ENCODE measurements at regions not wholly inside any gene's neighbourhood (a gene's known extent, or its start where the extent isn't known, plus 50 kb on each side); places are given as distances from the start of the nearest gene placed in this dataset.
"Not testable (repeated sequence)": the region's sequence is repeated elsewhere in the genome, so short reads cannot be mapped to it uniquely, and the experiment has no call there.

DNA sequence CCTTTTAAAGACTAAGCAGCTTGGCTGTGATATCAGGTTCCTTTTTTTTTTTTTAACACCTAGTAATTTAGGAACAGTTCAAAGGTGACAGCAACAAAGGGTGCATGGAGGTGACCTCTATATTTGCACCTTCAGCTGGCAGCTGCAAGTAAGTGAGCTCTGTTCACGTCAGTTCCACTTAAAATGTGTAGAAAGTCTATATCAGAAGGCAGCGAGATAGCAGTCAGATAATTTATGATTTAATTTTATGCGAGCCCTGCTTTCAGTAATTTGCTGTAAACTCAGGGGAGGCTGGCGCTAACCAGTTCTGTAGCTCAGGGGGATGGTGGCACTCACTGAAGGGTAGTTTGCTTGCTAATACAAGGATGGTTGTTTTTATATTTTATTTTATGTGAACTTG lies 602.8 kb upstream of the MMS22L start:
- DNase-seq (ENCODE audit: low read depth in 2 of 2): no peak

DNA sequence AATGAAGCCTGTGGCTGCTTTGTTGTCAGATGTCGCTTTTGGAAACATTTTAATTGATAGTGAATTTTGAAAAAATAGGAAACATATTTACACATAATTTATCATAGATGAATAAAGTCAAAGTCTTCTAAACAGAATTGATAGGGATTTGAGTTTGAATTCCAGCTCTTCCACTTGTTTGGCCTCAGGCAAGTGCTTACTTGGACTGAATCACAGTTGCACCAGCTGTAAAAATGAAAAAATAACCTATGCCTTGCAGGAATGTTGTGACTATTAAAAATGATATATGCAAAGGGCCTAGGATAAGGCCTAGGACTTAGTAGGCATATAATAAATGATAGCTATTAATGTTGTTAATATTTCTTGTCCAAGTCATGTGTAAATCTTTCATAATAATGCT lies 618.5 kb upstream of the MMS22L start:
- no peak for DNase-seq (ENCODE audit: low read depth in 2 of 2)

DNA sequence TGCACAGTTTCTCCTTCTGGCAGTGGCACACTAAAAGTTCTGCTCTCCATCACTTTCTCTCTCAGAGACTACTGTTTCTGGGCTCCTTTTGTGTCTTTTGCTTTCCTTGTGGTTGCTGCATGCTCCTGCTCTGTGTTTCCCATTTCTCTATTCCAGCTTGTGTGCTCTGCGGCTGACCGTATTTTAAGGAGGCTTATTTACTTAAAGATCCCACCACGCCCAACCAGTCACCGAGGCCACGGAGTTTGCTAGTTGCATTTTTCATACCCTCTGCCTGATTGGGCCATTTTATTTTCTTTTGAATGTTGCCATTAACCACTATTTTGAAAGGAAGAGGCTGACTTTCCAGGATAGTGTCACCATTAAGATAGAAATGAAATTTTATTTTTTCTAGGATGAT lies 626.4 kb upstream of the MMS22L start:
- no peak for DNase-seq (ENCODE audit: low read depth in 2 of 2)

DNA sequence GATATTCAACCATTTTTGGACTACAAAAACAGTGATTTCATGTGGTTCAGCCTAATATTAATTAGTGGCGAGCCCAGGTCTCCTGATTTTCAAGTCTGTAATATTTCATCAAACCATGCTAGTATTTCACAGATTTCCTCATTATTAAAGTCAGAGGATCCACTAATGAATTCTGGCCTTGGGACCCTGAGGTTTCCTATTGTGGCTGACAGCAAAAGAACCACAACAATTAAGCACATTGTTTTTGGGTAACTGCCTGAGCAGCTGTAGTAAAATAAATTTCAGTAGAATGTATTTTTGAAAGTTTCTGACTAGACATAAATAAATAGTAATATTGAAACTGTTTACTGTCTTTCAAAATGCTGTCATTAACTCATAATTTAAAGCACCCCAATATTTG lies 630.7 kb upstream of the MMS22L start:
- no peak for DNase-seq (ENCODE audit: low read depth in 2 of 2)

DNA sequence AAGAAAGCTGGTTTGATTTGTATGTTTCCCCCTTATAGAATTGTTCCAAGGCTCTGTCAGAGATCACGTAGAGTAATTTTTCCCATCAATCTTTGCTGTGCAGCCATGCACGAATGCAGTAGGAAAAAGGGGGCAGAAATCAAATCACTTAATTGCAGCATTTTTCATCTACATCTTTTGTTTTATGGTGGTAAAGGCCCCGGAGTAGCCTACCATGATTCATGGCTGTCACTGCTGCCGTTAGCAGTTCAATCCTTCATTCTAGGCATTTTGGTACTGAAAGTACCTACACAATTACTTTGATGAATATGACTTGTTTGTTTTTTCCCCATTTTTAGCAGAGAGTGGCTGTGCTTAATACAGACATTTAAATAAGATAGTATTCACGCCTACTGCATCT lies 631.9 kb upstream of the MMS22L start:
- DNase-seq (ENCODE audit: low read depth in 2 of 2): no peak

DNA sequence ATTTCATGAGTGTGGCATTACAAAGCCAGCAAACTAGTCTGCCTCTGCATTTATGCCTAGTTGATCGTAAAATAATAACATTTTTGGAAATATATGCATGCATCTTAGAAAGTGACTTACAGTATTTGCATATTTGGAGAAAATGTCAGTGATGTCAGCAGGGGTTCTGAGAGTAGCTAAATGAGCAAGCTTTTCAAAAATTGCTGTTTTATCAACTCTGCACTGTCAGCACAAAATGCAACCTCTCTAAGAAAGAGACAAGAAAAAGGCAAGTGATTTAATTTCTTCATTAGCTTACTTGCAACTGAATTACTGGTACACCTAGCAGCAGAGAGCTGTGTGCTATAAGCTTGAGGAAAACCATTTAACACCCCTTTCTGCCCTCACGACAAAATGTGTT lies 632.5 kb upstream of the MMS22L start:
- DNase-seq (ENCODE audit: low read depth in 2 of 2): no peak

DNA sequence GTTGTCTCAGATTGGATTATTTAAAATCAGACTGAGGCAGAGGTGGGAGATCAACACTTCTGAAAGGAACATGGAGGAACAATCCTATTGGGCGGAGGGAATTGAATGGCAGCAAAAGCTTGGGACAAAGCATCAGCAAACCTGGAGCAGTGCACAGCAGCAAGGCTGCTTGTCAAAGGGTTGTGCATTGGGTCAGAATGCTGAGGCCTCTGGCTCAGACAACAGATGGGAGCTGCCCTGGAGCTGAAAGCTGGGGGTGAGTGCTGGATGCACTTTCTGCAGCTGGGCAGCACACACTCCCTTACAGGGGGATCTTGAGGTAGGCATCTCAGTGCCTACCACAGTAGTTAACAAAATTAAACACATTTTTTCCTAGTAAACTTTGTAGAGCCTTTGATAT lies 634.4 kb upstream of the MMS22L start:
- no peak for DNase-seq (ENCODE audit: low read depth in 2 of 2)

DNA sequence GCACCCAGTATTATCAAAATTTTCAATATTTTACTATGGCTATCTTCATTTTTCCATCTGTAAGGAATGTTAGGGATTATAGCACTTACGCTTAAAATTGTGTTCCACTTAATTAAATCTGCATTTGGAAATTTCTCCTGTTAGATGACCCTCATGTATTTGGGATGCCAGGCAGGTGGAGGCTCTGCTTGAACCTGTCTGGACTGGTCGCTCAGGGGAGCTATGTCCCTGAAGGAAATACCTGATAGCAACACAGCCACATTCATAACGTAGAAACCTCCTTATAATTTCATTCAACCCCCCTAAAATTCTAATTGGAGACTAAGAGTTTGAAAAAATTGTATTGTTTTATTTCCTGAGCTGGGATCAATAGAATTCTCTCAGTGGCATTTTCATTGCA lies 636.0 kb upstream of the MMS22L start:
- DNase-seq (ENCODE audit: low read depth in 2 of 2): no peak

DNA sequence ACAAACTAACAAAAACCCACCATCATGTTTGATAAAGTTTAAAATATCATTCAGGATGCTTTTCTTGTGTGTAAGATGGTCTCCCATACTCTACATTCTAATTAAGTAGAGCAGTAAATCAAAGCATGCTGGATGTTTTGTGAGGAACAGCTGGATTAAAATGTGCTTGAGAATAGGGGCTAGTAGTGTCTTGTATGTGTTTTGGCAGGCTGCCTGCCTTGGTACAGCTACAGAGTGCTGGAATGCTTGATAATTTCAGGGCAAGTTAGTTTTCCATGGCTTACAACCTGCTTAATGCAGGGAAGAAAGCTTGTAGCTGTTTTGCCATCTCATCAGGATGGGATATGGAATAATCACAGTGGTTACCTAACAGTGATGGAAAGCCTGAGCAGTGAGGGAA lies 636.6 kb upstream of the MMS22L start:
- no peak for DNase-seq (ENCODE audit: low read depth in 2 of 2)

DNA sequence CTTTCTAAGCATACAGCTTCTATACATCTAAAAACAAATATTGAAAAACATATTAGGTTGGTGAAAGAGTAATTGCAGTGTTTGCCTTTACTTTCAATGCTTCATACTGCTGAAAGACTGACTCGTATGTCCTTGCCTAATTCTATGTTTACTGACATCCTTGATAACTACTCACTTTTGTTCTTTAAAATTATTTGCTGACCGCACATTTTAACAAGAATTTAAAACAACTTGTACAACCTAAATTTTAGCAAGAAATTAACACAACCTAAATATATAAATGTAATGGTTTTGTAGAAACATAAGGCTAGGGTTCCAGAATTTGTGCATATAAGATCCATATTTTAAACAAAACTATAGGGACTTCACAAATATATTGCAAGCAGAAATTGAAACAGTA lies 640.2 kb upstream of the MMS22L start:
- DNase-seq (ENCODE audit: low read depth in 2 of 2): no peak

DNA sequence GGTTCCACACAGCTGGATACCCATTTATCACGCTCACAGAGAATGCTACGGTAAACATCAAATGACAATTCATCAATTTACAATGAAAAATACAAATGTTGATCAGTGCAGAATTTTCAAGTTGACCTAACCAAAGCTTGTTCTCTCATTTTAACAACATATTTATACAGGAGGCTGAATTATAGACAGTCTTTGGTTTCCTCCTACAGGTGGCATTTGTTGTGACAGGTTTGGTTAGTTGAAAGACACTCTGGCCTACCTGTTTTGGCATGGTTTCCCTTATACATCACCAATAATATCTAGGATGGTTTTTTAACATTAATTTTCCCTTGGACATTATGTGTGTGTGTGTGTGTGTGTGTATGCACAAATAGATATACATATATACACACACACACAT lies 642.5 kb upstream of the MMS22L start:
- no peak for DNase-seq (ENCODE audit: low read depth in 2 of 2)

DNA sequence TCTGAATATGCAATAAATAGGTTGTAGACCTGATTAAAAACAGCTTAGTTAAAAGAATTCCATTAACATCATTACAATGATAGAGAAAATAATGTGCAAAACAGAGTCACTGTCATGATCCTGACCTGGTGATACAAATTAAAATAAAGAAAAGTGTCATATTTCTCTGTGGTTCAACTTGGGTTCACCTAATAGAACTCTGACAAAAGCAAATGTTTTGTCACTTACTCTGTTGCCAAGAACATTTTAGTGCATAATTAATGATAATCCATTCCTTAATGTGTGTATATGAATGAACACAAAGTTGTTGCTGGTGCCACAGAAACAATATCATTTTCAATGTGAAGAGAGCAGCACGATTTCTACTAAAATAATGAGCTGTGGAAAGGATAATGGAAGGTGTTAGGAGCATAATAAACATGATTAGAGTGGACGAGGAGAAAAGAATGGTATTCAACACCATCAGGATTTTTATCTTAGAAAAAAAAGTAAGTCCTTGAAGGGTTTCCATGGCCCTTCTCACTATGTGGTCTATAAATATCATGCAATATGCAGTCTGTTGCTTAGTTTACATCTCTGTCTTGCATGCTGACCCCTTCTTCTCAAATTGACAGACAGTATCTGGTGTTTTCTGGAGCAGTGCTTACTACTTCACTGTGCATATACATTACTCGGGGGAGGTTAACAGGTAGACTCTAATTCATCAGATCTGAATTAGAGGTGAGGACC lies 656.6 kb upstream of the MMS22L start:
- no peak for DNase-seq (ENCODE audit: low read depth in 2 of 2)

DNA sequence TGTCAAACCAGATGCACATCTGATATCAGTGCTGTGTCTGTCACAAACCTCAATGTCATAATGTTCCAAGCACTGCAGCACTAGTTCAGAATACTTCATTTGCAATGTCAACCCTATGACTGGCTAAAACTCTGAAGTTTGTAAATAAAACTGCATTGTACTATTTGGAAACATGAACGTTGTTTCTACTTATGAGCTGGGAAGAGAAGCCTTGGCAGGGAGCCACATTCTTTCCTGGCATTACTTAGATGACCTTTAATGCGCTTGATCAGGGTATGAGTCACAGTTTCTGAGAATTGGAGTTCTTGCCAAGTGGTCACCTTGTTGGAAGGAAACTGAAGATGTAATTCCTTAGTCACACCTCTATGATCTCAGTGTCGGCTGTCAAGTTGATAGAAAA lies 664.8 kb upstream of the MMS22L start:
- DNase-seq (ENCODE audit: low read depth in 2 of 2): peak; percentile 5 to 61

DNA sequence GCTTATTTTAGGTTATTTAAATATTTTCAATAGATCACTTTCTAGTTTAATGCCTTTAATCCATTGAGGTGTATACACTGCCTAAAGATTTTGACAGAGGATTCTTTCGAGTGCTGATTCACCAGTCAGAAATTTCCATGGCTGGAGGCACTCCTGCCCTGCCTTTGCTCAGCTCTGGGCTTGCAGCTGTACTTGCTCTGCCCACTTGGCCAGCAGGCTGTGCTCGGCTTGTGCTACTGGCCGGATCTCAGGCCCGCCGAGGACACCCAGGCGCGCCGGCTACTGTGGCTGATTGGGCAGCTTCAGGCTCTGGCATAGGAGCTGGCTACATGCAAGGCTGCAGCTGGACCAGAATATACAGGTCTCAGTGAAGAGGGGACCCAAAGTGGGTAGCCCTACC lies 675.1 kb upstream of the MMS22L start:
- no peak for DNase-seq (ENCODE audit: low read depth in 2 of 2)

DNA sequence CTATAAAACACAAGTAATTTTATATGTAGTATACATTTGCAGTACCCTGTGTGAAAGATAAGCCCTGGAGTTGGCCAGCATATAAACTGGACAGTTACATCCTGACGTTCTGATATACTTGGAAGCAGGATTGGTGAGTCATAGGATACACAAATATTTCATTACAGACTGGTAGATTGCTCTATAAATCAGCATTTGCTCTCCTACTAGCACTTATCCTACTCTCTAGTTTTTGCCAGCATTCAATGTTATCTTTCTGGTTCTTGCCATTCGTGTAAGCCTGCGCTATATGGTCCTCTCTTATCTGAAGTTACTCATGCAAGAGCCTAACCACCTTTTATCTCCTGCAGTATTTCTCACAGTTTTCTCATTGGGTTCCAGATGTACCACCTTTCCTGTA lies 680.2 kb upstream of the MMS22L start:
- DNase-seq (ENCODE audit: low read depth in 2 of 2): no peak

DNA sequence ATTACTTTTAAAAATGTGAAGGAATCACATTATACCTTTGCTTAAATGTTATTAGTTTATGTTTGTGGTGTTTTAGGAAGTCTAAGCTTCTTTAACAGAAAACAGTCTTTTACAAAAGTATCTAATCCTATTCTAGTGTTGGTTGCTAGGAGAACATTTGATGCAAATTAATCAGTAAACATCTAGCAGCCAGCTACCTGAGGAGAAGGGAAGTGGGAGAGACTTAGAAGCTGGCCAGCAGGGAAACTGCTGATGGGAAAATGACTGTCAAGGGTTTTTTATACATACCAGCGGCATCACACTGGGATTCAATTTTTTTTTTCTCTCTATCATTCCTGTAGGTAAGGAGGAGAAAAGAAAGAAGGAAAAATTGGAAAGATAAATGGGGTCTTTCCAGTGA lies 686.0 kb upstream of the MMS22L start:
- DNase-seq (ENCODE audit: low read depth in 2 of 2): no peak

DNA sequence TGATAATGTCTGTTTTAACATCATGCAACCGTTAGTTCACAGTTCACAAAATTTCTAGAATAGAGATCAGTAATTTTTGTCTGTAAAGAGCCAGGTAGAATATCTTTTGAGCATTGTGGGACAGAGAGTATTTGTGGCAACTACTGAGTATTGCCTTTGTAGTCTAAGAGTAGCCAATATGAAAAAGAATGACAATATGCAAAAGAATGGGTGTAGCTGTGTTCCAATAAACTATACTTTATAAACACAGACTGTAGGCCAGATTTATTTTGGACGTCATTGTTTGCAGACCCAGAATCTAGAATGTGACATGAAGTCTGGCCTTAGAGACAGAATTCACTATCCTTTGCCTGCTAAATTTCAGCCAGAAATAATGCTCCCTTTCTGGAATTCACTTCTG lies 694.1 kb upstream of the MMS22L start:
- DNase-seq (ENCODE audit: low read depth in 2 of 2): no peak

DNA sequence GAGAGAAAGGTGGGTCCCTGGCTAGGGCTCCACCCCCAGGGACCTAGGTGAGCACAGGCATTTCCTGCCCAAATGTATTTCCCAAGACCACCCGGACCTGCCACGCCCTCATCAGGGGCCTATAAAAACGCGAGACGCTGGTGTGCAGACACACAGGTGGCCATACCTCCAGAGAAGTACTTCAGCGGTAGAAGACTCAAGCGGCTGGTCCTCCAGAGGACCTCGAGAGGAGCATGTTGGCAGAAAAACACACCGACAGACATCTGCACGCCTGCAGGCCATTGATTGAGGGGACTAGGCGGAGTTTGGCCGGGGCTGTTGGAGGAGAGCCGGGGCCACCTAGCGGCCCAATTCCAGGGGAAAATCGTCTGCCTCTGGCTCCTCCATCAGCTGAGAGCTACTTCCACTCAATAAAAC lies 695.8 kb upstream of the MMS22L start:
- no peak for DNase-seq (ENCODE audit: low read depth in 2 of 2)

DNA sequence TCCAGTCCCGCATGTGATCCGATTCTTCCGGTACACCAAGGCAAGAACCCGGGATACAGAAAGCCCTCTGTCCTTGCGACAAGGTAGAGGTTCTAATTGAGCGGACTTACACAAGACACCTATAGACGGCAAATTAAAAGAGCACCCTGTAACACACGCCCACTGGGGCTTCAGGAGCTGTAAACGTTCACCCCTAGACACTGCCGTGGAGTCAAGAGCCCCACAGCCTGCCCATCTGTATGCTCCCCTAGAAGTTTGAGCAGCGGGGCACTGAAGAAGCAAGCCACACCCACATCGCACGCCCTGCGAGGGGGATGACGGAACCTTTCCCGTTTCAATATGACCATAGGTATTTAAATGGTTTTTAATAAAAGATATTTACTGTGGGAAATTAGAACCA lies 696.3 kb upstream of the MMS22L start:
- DNase-seq (ENCODE audit: low read depth in 2 of 2): not testable (repeated sequence)

DNA sequence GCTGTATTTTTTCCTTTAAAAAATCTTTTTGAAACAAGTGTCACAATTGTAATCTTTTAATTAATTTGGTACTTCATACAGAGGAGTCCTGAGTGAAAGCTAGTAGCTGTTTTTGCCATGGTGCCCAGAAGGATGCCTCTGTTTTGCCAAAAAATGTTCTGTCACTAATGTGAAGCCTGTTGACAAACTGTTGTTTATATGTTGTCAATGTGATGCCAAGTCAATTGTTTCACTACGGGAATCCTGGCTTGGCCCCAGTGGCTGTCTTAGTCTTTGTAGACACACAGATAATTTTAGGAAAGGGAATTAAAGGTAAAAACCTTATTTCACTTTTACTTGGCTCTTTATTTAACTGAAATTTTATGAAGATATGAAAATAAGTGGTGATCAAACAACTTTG lies 706.4 kb upstream of the MMS22L start:
- no peak for DNase-seq (ENCODE audit: low read depth in 2 of 2)

DNA sequence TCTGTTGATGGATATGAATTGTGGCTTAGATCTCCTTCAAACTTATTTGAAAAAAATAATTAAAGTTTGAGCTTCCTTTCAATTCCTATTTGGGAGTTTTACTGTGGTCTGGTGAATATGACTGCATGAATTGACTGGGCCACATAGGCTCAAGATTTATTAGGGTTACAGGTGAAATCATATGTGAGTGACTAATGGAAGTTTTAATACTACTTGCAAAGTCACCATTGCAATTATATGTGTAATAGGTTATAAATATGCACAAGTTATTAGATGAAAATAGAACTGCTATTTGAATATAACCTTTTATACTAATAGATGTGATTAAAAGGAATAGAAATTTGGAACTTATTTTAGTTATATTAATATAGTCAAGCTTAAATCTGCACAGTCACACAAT lies 712.1 kb upstream of the MMS22L start:
- no peak for DNase-seq (ENCODE audit: low read depth in 2 of 2)

DNA sequence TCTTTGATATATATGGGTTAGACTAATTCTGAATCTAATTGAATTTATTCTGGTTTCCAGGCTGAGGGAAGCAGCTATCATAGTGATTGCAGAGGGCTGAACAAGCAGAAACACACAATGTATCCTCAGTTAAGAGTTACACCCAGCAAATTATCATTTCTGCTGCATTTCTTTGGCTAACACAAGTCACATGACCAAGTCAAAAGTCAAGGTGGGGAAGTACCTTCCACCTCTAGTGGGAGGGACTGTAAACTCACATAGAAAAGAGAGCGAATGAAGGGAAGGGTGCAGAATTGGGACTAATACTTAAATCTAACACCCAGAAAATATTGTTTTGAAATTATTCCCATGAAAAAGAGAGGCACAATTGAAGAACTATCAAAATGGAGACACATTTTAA lies 719.7 kb upstream of the MMS22L start:
- DNase-seq (ENCODE audit: low read depth in 2 of 2): no peak

DNA sequence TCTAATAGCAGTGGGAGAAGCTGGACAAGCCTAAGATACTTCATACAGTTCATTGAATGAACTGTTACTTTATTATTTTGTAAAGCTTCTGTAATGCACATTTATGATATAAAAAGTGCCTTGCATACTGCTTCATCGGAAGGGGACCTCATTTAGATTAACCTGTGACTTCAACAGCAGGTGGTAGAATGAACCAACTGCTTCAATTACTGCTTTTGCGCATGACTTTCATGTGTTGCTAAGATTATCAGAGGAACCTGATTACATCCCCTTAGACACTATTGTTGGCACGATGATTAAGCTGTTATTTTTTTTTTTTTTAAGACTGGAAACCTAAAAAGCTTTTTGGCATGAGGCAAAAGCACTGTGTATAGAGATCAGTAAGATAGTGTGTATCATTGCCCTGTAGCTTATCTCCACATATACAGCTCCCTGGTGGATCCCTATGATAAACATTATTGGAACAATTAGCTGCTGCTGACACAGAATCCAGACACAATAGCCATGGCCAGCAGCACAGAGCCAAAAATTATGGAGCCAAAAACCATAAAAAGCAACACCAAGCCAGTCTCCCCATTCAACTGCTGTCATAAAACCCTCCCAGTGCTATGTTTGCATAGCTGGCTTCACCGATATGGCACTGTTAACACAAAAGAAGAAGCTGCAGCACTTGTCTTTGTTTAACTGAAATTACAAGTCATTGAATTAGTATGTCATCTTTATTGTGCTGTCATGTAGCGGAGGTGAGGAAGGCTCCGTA lies 731.6 kb upstream of the MMS22L start:
- DNase-seq (ENCODE audit: low read depth in 2 of 2): no peak
